NCI-H82 treated with DMSO at 0.1 percent for 48 hours (cell line): ENCODE measurements at regions not wholly inside any gene's neighbourhood (a gene's known extent, or its start where the extent isn't known, plus 50 kb on each side); places are given as distances from the start of the nearest gene placed in this dataset.
A peak's percentile ranks its signal among the peaks of the same experiment; 100 is the strongest.
"Not testable (repeated sequence)": the region's sequence is repeated elsewhere in the genome, so short reads cannot be mapped to it uniquely, and the experiment has no call there.

ENCODE experiments used
- DNase-seq: peaks from one replicate; lab custom pipeline; 2025; ENCODE audit not compliant: unreplicated experiment; lab: John Stamatoyannopoulos, UW

DNA sequence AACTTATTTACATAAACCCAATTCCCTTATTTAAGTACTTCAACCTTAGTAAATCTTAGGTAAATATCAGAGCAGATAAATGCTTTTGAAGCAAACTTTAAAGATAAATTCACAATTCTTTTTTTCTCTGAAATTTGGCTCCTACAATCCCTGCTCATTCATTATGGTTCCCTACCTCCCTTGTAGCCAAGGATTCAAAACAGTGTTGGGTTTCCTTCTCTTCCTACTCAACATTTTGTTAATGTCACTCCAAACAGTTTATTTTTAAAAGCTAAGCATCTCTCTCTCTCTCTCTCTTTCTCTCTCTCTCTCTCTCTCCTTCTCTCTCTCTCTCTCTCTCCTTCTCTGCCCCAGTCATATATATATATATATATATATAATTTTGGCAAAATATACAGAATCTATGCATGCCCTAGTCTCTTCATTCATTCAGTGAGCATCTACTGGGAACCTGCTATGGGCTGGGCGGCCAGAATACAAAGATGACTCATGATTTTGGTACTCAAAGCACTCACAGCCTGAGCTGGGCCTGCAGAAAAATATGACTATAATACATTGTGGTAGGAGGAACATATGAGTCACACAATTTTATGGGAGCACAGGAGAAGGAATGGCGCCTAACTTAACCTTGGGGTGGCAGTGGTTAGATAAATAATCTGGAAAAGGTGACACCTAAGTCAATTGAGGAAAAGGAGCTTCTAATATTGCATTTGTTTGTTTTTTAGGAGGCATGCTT is 123.7 kb upstream of the DHRS4 start:
- DNase-seq: no peak

DNA sequence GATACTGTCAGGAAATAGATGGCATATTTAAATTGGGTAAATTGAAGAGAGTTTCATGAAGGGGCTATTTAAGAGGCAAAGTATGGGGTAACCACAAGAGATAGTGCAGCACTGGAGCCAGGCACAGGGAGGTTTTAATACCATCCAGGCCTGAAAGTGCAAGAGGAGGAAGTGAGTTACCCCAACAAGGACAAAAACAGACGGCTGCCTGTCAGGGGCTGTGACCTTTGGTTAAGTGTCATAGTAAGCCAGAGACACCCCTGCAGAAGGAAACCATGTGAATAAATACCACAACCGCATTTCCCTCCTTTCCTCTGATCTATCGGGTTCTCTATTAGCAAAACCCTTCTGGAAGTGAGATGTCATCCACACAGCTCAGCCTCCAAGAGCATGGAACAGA is 122.0 kb upstream of the DHRS4 start:
- DNase-seq: no peak

DNA sequence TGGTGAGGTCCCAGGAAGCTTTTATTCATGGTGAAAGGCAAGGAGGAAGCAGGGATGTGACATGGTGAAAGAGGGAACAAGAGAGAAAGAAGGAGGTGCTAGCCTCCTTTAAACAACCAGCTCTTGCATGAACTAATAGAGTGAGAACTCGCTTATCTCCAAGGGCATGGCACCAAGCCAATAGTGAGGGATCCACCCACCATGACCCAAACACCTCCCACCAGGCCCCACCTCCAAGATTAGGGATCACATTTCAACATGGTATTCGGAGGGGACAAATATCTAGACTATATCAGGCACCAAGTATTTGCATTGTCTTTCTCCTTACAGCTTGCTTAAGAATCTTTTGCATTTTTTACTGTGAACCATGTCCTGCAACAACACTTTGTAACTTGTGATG is 91.9 kb upstream of the DHRS4 start:
- DNase-seq: no peak

GRCh38 chr14:23862513-23862912 is 91.1 kb upstream of the DHRS4 start:
- no peak for DNase-seq

- DNase-seq: no peak
Measured at GRCh38 chr14:23863836-23864235, 89.7 kb upstream of the DHRS4 start.

GRCh38 chr14:23864259-23864658 is 89.3 kb upstream of the DHRS4 start:
- no peak for DNase-seq

DNA sequence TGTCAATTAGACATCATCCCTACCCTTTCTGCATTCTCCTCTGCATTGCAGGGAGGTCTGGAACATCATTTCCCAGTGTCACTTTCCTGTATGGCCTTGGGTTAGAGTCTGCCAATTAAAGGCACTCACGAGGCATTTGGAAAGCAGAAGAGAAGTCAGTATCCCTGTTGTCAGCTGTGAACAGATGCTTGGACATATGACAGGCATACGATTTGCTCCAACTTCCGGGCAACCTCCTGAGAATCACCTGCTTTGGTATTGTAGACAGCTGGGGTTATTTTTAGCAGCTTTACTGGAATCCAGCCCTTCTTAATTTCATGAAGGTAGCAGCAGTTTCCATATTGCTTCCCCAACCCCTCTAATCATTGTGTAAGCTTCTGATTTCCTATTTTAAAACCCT is 88.7 kb upstream of the DHRS4 start:
- no peak for DNase-seq

DNA sequence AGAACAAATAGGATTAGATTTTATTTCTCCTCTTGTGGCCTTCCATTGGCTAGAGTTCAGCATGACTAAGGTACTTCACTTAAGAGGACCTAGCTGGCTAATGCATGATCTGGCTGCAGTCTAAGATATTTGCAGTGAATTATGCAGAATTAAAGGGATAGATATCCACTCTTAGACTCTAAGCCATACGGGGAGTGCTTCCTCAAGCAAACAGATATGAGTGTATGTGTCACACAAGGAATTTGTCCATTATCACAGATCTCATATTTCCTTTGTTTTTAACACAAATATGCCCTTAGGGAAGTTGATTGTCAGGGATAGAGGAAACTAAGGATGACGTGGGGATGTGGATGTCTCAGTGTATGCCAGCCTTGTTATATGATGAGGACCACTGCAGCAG is 88.1 kb upstream of the DHRS4 start:
- peak; percentile 25 for DNase-seq

- DNase-seq: no peak
Measured at GRCh38 chr14:23866269-23866668, 87.3 kb upstream of the DHRS4 start.

GRCh38 chr14:23869078-23869719 is 84.4 kb upstream of the DHRS4 start:
- no peak for DNase-seq

GRCh38 chr14:23876160-23876750 is 77.3 kb upstream of the DHRS4 start:
- DNase-seq: no peak

- DNase-seq: no peak
Measured at GRCh38 chr14:23877111-23877510, 76.5 kb upstream of the DHRS4 start.

- no peak for DNase-seq
Measured at GRCh38 chr14:23877538-23878180, 75.9 kb upstream of the DHRS4 start.

GRCh38 chr14:23881282-23881681 is 72.3 kb upstream of the DHRS4 start:
- DNase-seq: no peak

DNA sequence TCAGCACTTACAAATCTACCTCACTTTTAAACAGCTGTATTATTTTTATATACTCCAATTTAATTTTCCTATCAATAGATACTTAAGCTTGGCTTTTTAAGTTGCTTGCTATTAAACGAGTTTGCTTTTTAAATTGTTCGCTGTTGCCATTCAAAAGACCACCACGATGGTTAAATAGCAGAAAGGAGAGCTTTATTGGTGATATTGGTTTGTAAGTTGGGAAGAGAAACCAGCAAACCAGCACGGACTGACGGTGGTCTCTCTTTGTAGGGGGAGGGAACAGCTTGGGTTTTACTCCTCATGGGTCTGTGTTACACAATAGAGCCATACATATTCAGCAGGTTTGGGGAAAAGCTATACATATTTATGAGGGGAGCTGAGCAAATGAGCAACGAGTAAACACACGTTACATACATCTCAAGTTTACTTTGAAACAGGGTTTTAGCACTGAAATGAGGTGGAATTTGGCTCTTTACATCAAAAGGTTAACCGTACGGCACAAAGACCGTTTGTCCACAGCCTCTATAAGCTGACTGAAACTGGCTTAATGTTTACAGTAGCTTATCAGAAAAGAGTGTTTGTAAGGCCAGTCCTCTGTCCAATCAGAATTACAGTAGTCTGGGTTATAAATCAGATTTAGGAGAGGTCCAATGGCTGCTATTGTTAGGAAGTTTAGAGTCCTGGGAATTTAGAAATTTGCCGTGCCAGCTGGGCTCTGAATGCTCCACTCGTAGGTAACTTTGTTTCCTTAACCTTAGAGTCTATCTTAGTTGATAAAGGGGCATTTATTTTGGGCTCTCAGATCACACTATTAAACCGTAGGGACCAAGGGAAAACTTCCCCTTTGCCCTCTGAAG is 69.7 kb upstream of the DHRS4 start:
- no peak for DNase-seq

DNA sequence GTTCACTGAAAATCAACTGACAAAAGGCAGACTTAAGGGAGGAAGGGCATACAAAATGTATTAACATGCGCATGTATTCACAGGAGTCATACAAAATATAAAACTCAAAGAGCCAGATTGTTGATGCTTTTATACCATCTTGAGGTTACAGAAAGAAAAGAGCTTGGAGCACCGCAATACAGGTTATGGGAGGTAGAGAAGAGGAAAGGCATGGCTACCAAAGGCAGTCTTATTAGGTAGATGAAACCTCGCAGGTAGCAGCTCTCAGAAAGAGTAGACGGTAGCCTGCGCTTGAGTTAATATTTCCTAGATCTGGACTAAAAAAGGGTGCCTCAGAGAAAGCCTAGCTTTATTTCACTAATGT is 69.0 kb upstream of the DHRS4 start:
- no peak for DNase-seq

GRCh38 chr14:23887536-23887935 is 66.0 kb upstream of the DHRS4 start:
- no peak for DNase-seq

DNA sequence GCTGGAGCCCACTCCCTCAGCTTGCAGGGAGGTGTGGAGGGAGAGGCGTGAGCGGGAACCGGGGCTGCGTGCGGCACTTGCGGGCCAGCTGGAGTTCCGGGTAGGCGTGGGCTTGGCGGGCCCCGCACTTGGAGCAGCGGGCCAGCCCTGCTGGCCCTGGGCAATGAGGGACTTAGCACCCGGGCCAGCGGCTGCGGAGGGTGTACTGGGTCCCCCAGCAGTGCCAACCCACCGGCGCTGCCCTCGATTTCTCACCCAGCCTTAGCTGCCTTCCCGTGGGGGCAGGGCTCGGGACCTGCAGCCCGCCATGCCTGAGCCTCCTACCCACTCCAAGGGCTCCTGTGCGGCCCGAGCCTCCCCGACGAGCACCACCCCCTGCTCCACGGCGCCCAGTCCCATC is 61.9 kb upstream of the DHRS4 start:
- not testable (repeated sequence) for DNase-seq

- not testable (repeated sequence) for DNase-seq
Measured at GRCh38 chr14:23892289-23892688, 61.3 kb upstream of the DHRS4 start.

- no peak for DNase-seq
Measured at GRCh38 chr14:23894362-23895052, 59.1 kb upstream of the DHRS4 start.

- DNase-seq: no peak
Measured at GRCh38 chr14:23895053-23895419, 58.5 kb upstream of the DHRS4 start.
